K562 (cell line): ENCODE measurements at regions not wholly inside any gene's neighbourhood (a gene's known extent, or its start where the extent isn't known, plus 50 kb on each side); places are given as distances from the start of the nearest gene placed in this dataset.

Experiments
- ATAC-seq: fragments of 200-7000 bp; cut with Tn5 transposase; 3 replicates; pipeline ENCODE4 v1.9.1; 2020; ENCODE audit warnings: moderate library complexity
- BruUV-seq: library from RNA; stranded (reverse); fragments of 400-500 nt; replicated peaks from 2 replicates; lab custom pipeline; 2021; lab: Mats Ljungman, UMichigan
- CTCF ChIA-PET: fragments of 300-600 bp; formaldehyde crosslinking; extraction: SDS; loops from one replicate; lab custom pipeline; 2021; ENCODE audit warnings: low intra/inter-chr PET ratio; lab: Yijun Ruan, JAX
- POLR2A ChIA-PET: fragments of 300-600, 350-650 bp; sonication (Branson Sonifier 250); formaldehyde crosslinking; extraction: SDS; loops from one replicate; lab custom pipeline; 2021; ENCODE audit warnings: antibody characterized with exemption, inconsistent platforms; lab: Yijun Ruan, JAX
- DNase-seq, 4 experiments: peaks; one replicate each; pipeline versions ENCODE4 v3.0.0 to v3.0.0-alpha.2; 2011 to 2018; ENCODE audit warnings: low spot score in 3 of 4, mixed read lengths in 3 of 4; ENCODE audit errors: extremely low read depth in 1 of 4
- FAIRE-seq: peaks from 2 replicates; lab custom pipeline; 2011; peaks lifted over from hg19 to GRCh38; lab: Jason Lieb, UNC
- H2AFZ ChIP-seq: 2 replicates; pipeline ENCODE4 v1.6.0; 2011; ENCODE audit warnings: low read depth, low read length, control low read depth, inconsistent platforms
- H3K27ac ChIP-seq: fragments of 200-600 bp; 3 replicates; pipeline ENCODE4 v1.8.0; 2011; ENCODE audit warnings: low read depth, mild to moderate bottlenecking, control low read depth, inconsistent platforms, low read length, moderate library complexity, mixed read lengths; ENCODE audit errors: extremely low read depth
- H3K27me3 ChIP-seq, 2 experiments: fragments of 300-600 bp in 1 of 2; 2 replicates in 1 of 2; 3 replicates in 1 of 2; pipeline versions ENCODE4 v1.6.0 to v1.8.0; 2011; ENCODE audit warnings: inconsistent platforms in 2 of 2, low read length in 2 of 2, mild to moderate bottlenecking in 1 of 2, mixed read lengths in 1 of 2, moderate library complexity in 1 of 2; ENCODE audit not compliant: control insufficient read depth in 2 of 2, insufficient read depth in 2 of 2
- H3K36me3 ChIP-seq: fragments of 300-600 bp; 3 replicates; pipeline ENCODE4 v1.8.0; 2011; ENCODE audit warnings: mild to moderate bottlenecking, low read length, inconsistent platforms; ENCODE audit not compliant: control insufficient read depth, insufficient read depth
- H3K4me1 ChIP-seq, 2 experiments: fragments of 200-600 bp in 1 of 2; replicated peaks in 1 of 2; 2 replicates in 1 of 2; 3 replicates in 1 of 2; pipeline versions ENCODE4 v1.5.1 to v1.8.0; 2011; ENCODE audit warnings: inconsistent platforms in 2 of 2, low read length in 2 of 2, mild to moderate bottlenecking in 1 of 2, mixed read lengths in 1 of 2, moderate library complexity in 1 of 2; ENCODE audit not compliant: control insufficient read depth in 2 of 2, insufficient read depth in 2 of 2
- H3K4me2 ChIP-seq: 2 replicates; pipeline ENCODE4 v1.6.1; 2011; ENCODE audit warnings: low read length, control low read depth, inconsistent platforms, mixed read lengths; ENCODE audit not compliant: insufficient read depth
- H3K4me3 ChIP-seq: fragments of 200-600 bp; sonication (generic), shearing (Covaris generic); 2 replicates; pipeline ENCODE4 v1.5.1; 2016; ENCODE audit warnings: control low read depth, inconsistent platforms
- H3K79me2 ChIP-seq: fragments of 200-600 bp; 3 replicates; pipeline ENCODE4 v1.8.0; 2011; ENCODE audit warnings: low read length, inconsistent platforms; ENCODE audit not compliant: control insufficient read depth, insufficient read depth
- H3K9ac ChIP-seq, 2 experiments: 2 replicates each; pipeline versions ENCODE4 v1.6.0 to v1.6.1; 2011; ENCODE audit warnings: low read depth in 2 of 2, low read length in 2 of 2, control low read depth in 1 of 2, inconsistent platforms in 1 of 2, mild to moderate bottlenecking in 1 of 2, mixed read lengths in 1 of 2; ENCODE audit not compliant: insufficient read depth in 1 of 2
- H3K9me1 ChIP-seq: one replicate; pipeline ENCODE4 v1.6.0; 2011; ENCODE audit warnings: inconsistent platforms, mild to moderate bottlenecking, low read length, moderate library complexity; ENCODE audit not compliant: control insufficient read depth, insufficient read depth
- H3K9me3 ChIP-seq: replicated peaks from 2 replicates; pipeline ENCODE4 v1.5.1; 2011; ENCODE audit warnings: low read depth, low read length, inconsistent platforms; ENCODE audit not compliant: control insufficient read depth, insufficient read depth
- H4K20me1 ChIP-seq: replicated peaks from 2 replicates; pipeline ENCODE4 v1.6.1; 2011; ENCODE audit warnings: low read length, inconsistent platforms, mixed read lengths; ENCODE audit not compliant: control insufficient read depth, insufficient read depth
- BDP1 ChIP-seq: IDR thresholded peaks from 3 replicates; pipeline ENCODE4 v1.6.1; 2011; ENCODE audit not compliant: insufficient read length, insufficient read depth
- ESRRB ChIP-seq: fragments of 250-450 bp; sonication (Bioruptor Pico); IDR thresholded peaks from 2 replicates; pipeline ENCODE4 v1.5.0; 2020; ENCODE audit warnings: mild to moderate bottlenecking, moderate library complexity, borderline replicate concordance
- POLR3A ChIP-seq: IDR thresholded peaks from 2 replicates; pipeline ENCODE4 v1.6.1; 2011; ENCODE audit warnings: borderline replicate concordance, mild to moderate bottlenecking, moderate library complexity; ENCODE audit not compliant: insufficient read length, insufficient read depth; ENCODE audit errors: extremely low read depth
- RBM14 ChIP-seq: fragments of 200-400 bp; formaldehyde crosslinking; IDR thresholded peaks from 2 replicates; pipeline ENCODE4 v1.6.1; 2018; ENCODE audit warnings: low read depth, mild to moderate bottlenecking, low read length, moderate library complexity, borderline replicate concordance; ENCODE audit not compliant: insufficient read depth
- U2AF2 ChIP-seq: fragments of 200-400 bp; formaldehyde crosslinking; optimal IDR thresholded peaks from 2 replicates; pipeline ENCODE3; 2017; ENCODE audit warnings: low read depth, mild to moderate bottlenecking, low read length
- ZNF23 ChIP-seq: fragments of 250-450 bp; sonication (Bioruptor Pico); IDR thresholded peaks from 2 replicates; pipeline ENCODE4 v1.4.0; 2020; ENCODE audit warnings: mild to moderate bottlenecking
- ZNF584 ChIP-seq: fragments of 200-800 bp; sonication (Bioruptor generic); IDR thresholded peaks from 2 replicates; pipeline ENCODE4 v1.6.1; 2016; ENCODE audit warnings: low read depth, mild to moderate bottlenecking, missing genetic modification characterization, missing compliant biosample characterization
- ZNF830 ChIP-seq: fragments of 250-450 bp; sonication (Bioruptor Pico); IDR thresholded peaks from 2 replicates; pipeline ENCODE4 v1.5.0; 2021; ENCODE audit warnings: mild to moderate bottlenecking
- WGBS: fragments of 100-300 bp; shearing (Covaris generic); methylation state at CpG from one replicate; pipeline ENCODE4 v1.1.6; 2016; ENCODE audit warnings: low coverage, mixed read lengths; ENCODE audit not compliant: insufficient coverage; ENCODE audit errors: missing lambda C conversion rate; 5-methylcytosine and 5-hydroxymethylcytosine counted together
- in situ Hi-C: fragments of 300-500 bp; cut with MboI; formaldehyde crosslinking; loops from 4 replicates; pipeline ENCODE4 v1.15.0; 2018; ENCODE audit warnings: inconsistent platforms, mixed read lengths
- intact Hi-C: fragments of 100-400 bp; cut with micrococcal nuclease; formaldehyde crosslinking; loops from 2 replicates; pipeline ENCODE4 v1.14.2; 2022

GRCh38 chr2:123468071-123468470, 557.0 kb upstream of the CNTNAP5 start (continued):
- TF ChIP-seq ZNF23 (CRISPR knock-in tag) (no peak), POLR3A (no peak), BDP1 (no peak), ZNF584 (CRISPR knock-in tag) (no peak)

GRCh38 chr2:123481406-123481805, 543.7 kb upstream of the CNTNAP5 start:
- Histone ChIP-seq H3K27ac (no peak overlapping the region), H3K36me3 (no peaks in the 10 kb centered on the region), H3K79me2 (no peaks in the 10 kb centered on the region), H2AFZ (no peak overlapping the region), H3K27me3 (no peaks in the 10 kb centered on the region), H3K9me3 (no peaks in the 10 kb centered on the region), H4K20me1 (no peaks in the 10 kb centered on the region), H3K4me3 (no peak overlapping the region), H3K9me1 (no peaks in the 10 kb centered on the region), H3K4me1 (no peaks in the 10 kb centered on the region), H3K9ac (no peak overlapping the region), H3K4me2 (no peak overlapping the region)
- ChIA-PET CTCF (no interaction called here), POLR2A (interaction anchor here (0.6 kb wide), 1 partner anchor 1275 kb away, joined by 4 read pairs; no protein-coding TSS in a partner anchor)
- WGBS = 2% methylated on average over 3 of the region's 3 CpGs
- intact Hi-C loops (no loop called here), in situ Hi-C loops (no loop called here)
- FAIRE-seq (no peak), DNase-seq (no peak), ATAC-seq (no peak)
- TF ChIP-seq ESRRB (CRISPR knock-in tag) = no peak
- no peak for TF ChIP-seq RBM14
- TF ChIP-seq U2AF2 = no peak
- no peak for TF ChIP-seq ZNF830 (CRISPR knock-in tag)
- no TSS peak for BruUV-seq
